CD14-positive monocyte (primary cell): ENCODE measurements at regions not wholly inside any gene's neighbourhood (a gene's known extent, or its start where the extent isn't known, plus 50 kb on each side); places are given as distances from the start of the nearest gene placed in this dataset.

Experiments used
- DNase-seq, 3 donors: peaks; one replicate each; pipeline ENCODE4 v3.0.0-alpha.2; 2011 to 2022
- H2AFZ ChIP-seq: 2 replicates; pipeline ENCODE4 v1.6.0; 2012; ENCODE audit warnings: mild to moderate bottlenecking, low read depth, low read length, inconsistent platforms; ENCODE audit not compliant: insufficient read depth, poor library complexity, severe bottlenecking
- H3K27ac ChIP-seq, 2 donors: 1 replicate in 1 of 2; 2 replicates in 1 of 2; pipeline ENCODE4 v1.5.1; 2012 to 2013; ENCODE audit warnings: low read length in 2 of 2, control low read depth in 1 of 2, inconsistent platforms in 1 of 2, low read depth in 1 of 2, mild to moderate bottlenecking in 1 of 2
- H3K27me3 ChIP-seq, 2 donors: one replicate each; pipeline versions ENCODE4 v1.6.0 to v1.6.1; 2011 to 2013; ENCODE audit warnings: low read length in 2 of 2; ENCODE audit not compliant: control insufficient read depth in 2 of 2, insufficient read depth in 2 of 2
- H3K36me3 ChIP-seq, 2 donors: replicated peaks in 1 of 2; 1 replicate in 1 of 2; 2 replicates in 1 of 2; pipeline versions ENCODE4 v1.5.1 to v1.6.1; 2012 to 2013; ENCODE audit warnings: low read length in 2 of 2, control low read depth in 1 of 2, inconsistent platforms in 1 of 2, mild to moderate bottlenecking in 1 of 2; ENCODE audit not compliant: insufficient read depth in 2 of 2, control insufficient read depth in 1 of 2
- H3K4me1 ChIP-seq, 2 donors: 1 replicate in 1 of 2; 2 replicates in 1 of 2; pipeline versions ENCODE4 v1.5.1 to v1.6.1; 2012 to 2013; ENCODE audit warnings: low read length in 2 of 2, control low read depth in 1 of 2, inconsistent platforms in 1 of 2, mild to moderate bottlenecking in 1 of 2, moderate library complexity in 1 of 2; ENCODE audit not compliant: insufficient read depth in 2 of 2, control insufficient read depth in 1 of 2
- H3K4me2 ChIP-seq: replicated peaks from 2 replicates; pipeline ENCODE3; 2012; ENCODE audit warnings: low read length, moderate library complexity, mild to moderate bottlenecking; ENCODE audit not compliant: poor library complexity, severe bottlenecking; ENCODE audit errors: extremely low read depth
- H3K4me3 ChIP-seq, 3 experiments: fragments of 200-600 bp in 1 of 3; sonication (generic) in 1 of 3; replicated peaks in 1 of 3; 1 replicate in 2 of 3; 2 replicates in 1 of 3; pipeline ENCODE4 v1.5.1; 2011 to 2013; ENCODE audit warnings: low read length in 3 of 3, mild to moderate bottlenecking in 3 of 3, control low read depth in 2 of 3, low read depth in 2 of 3, inconsistent platforms in 1 of 3, moderate library complexity in 1 of 3
- H3K79me2 ChIP-seq: 2 replicates; pipeline ENCODE4 v1.6.0; 2012; ENCODE audit warnings: mild to moderate bottlenecking, control low read depth, inconsistent platforms, low read length, moderate library complexity; ENCODE audit not compliant: insufficient read depth
- H3K9ac ChIP-seq: 2 replicates; pipeline ENCODE4 v1.6.0; 2017; ENCODE audit warnings: low read length, mild to moderate bottlenecking; ENCODE audit not compliant: insufficient read depth, poor library complexity, severe bottlenecking
- H3K9me3 ChIP-seq, 2 donors: replicated peaks in 1 of 2; 1 replicate in 1 of 2; 2 replicates in 1 of 2; pipeline versions ENCODE4 v1.5.1 to v1.6.1; 2012 to 2013; ENCODE audit warnings: low read length in 2 of 2, control low read depth in 1 of 2; ENCODE audit not compliant: control insufficient read depth in 1 of 2, insufficient read depth in 1 of 2
- H4K20me1 ChIP-seq: 2 replicates; pipeline ENCODE4 v1.6.0; 2012; ENCODE audit warnings: mild to moderate bottlenecking, low read length, control low read depth, moderate library complexity; ENCODE audit not compliant: insufficient read depth
- H3K27ac Mint-ChIP-seq, 7 donors: one replicate each; pipeline ENCODE4 v1.8.0; 2020; ENCODE audit warnings: mild to moderate bottlenecking in 7 of 7, mixed read lengths in 7 of 7, moderate library complexity in 6 of 7, inconsistent platforms in 2 of 7
- H3K27me3 Mint-ChIP-seq, 3 donors: one replicate each; pipeline ENCODE4 v1.8.0; 2021 to 2022; ENCODE audit warnings: low read depth in 3 of 3, mild to moderate bottlenecking in 3 of 3, mixed read lengths in 3 of 3, moderate library complexity in 3 of 3, inconsistent platforms in 1 of 3
- H3K36me3 Mint-ChIP-seq, 2 donors: one replicate each; pipeline ENCODE4 v1.8.0; 2020; ENCODE audit warnings: mixed read lengths in 2 of 2, inconsistent platforms in 1 of 2, mild to moderate bottlenecking in 1 of 2
- H3K4me1 Mint-ChIP-seq: one replicate; pipeline ENCODE4 v1.8.0; 2020; ENCODE audit warnings: mild to moderate bottlenecking, mixed read lengths
- H3K4me3 Mint-ChIP-seq, 2 donors: one replicate each; pipeline ENCODE4 v1.8.0; 2020; ENCODE audit warnings: mild to moderate bottlenecking in 2 of 2, mixed read lengths in 2 of 2, moderate library complexity in 1 of 2
- H3K9me3 Mint-ChIP-seq, 7 donors: one replicate each; pipeline ENCODE4 v1.8.0; 2020 to 2022; ENCODE audit warnings: mixed read lengths in 7 of 7, mild to moderate bottlenecking in 6 of 7, moderate library complexity in 6 of 7, inconsistent platforms in 2 of 7
- intact Hi-C, 2 donors: fragments of 100-400 bp; cut with micrococcal nuclease; formaldehyde crosslinking; loops; one replicate each; pipeline versions ENCODE4 v1.15.0 to v1.15.1; 2023
- TF ChIP-seq, protein P1 (sequence below): fragments of 200-600 bp; IDR thresholded peaks from one replicate; pipeline ENCODE4 v1.8.0; 2022; ENCODE audit warnings: antibody characterized with exemption, mild to moderate bottlenecking

- H3K27ac ChIP-seq, result no peak overlapping the region
- H3K4me3 Mint-ChIP-seq, result no peak overlapping the region
- intact Hi-C loops, result loop anchor here (5.0 to 10.0 kb wide), 3 partner anchors 96 to 556 kb away; partner anchors contain the start of gene SPRY1 (in 1 of the 2)
- no peaks in the 10 kb centered on the region for H3K36me3 ChIP-seq
- no peak overlapping the region for H3K4me3 ChIP-seq
- H3K79me2 ChIP-seq, result no peaks in the 10 kb centered on the region
- H3K9me3 ChIP-seq, result peaks cover 0 to 6% of the 10 kb centered on the region in 2 donors
- H3K4me1 ChIP-seq, result no peaks in the 10 kb centered on the region
- no peak overlapping the region for H2AFZ ChIP-seq
- H3K36me3 Mint-ChIP-seq, result no peaks in the 10 kb centered on the region
- DNase-seq, result peak in 1 of 3 donors; percentile 11
- H3K9me3 Mint-ChIP-seq, result peaks cover 0 to 7% (median 0%) of the 10 kb centered on the region in 7 donors
- TF ChIP-seq, protein P1, sequence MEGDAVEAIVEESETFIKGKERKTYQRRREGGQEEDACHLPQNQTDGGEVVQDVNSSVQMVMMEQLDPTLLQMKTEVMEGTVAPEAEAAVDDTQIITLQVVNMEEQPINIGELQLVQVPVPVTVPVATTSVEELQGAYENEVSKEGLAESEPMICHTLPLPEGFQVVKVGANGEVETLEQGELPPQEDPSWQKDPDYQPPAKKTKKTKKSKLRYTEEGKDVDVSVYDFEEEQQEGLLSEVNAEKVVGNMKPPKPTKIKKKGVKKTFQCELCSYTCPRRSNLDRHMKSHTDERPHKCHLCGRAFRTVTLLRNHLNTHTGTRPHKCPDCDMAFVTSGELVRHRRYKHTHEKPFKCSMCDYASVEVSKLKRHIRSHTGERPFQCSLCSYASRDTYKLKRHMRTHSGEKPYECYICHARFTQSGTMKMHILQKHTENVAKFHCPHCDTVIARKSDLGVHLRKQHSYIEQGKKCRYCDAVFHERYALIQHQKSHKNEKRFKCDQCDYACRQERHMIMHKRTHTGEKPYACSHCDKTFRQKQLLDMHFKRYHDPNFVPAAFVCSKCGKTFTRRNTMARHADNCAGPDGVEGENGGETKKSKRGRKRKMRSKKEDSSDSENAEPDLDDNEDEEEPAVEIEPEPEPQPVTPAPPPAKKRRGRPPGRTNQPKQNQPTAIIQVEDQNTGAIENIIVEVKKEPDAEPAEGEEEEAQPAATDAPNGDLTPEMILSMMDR, result peak; percentile 67
- H3K4me1 Mint-ChIP-seq, result peaks cover 3% of the 10 kb centered on the region
- no peak overlapping the region for H3K4me2 ChIP-seq
- H4K20me1 ChIP-seq, result no peaks in the 10 kb centered on the region
- H3K27me3 ChIP-seq, result no peaks in the 10 kb centered on the region
- H3K27me3 Mint-ChIP-seq, result peaks cover 4 to 6% (median 5%) of the 10 kb centered on the region in 3 donors
- no peak overlapping the region for H3K27ac Mint-ChIP-seq
- no peak overlapping the region for H3K9ac ChIP-seq
Measured at GRCh38 chr4:123661080-123661737, 264.6 kb downstream of the SPRY1 start.

- Histone ChIP-seq H3K9me3 (no peaks in the 10 kb centered on the region), H3K27me3 (no peaks in the 10 kb centered on the region)
Measured at GRCh38 chr4:123662827-123663226, 266.2 kb downstream of the SPRY1 start.

More at GRCh38 chr4:123662827-123663226, 266.2 kb downstream of the SPRY1 start:
- Histone ChIP-seq H3K4me2 (no peak overlapping the region), H3K27ac (no peak overlapping the region), H3K36me3 (no peaks in the 10 kb centered on the region), H4K20me1 (no peaks in the 10 kb centered on the region), H2AFZ (no peak overlapping the region), H3K79me2 (no peaks in the 10 kb centered on the region), H3K9ac (no peak overlapping the region), H3K4me3 (no peak overlapping the region), H3K4me1 (no peaks in the 10 kb centered on the region)
- Mint-ChIP-seq H3K27ac (no peak overlapping the region), H3K36me3 (no peaks in the 10 kb centered on the region), H3K9me3 (peaks cover 0 to 3% (median 0%) of the 10 kb centered on the region in 7 donors), H3K27me3 (peaks cover 6 to 7% (median 6%) of the 10 kb centered on the region in 3 donors), H3K4me3 (no peak overlapping the region), H3K4me1 (no peaks in the 10 kb centered on the region)
- intact Hi-C loops, result loop anchor here (5.0 to 10.0 kb wide), 3 partner anchors 98 to 558 kb away; partner anchors contain the start of gene SPRY1 (in 1 of the 2)
- TF ChIP-seq, protein P1, result no peak
- no peak for DNase-seq
